ENCODE measurements at regions not wholly inside any gene's neighbourhood (a gene's known extent, or its start where the extent isn't known, plus 50 kb on each side); places are given as distances from the start of the nearest gene placed in this dataset.

DNA sequence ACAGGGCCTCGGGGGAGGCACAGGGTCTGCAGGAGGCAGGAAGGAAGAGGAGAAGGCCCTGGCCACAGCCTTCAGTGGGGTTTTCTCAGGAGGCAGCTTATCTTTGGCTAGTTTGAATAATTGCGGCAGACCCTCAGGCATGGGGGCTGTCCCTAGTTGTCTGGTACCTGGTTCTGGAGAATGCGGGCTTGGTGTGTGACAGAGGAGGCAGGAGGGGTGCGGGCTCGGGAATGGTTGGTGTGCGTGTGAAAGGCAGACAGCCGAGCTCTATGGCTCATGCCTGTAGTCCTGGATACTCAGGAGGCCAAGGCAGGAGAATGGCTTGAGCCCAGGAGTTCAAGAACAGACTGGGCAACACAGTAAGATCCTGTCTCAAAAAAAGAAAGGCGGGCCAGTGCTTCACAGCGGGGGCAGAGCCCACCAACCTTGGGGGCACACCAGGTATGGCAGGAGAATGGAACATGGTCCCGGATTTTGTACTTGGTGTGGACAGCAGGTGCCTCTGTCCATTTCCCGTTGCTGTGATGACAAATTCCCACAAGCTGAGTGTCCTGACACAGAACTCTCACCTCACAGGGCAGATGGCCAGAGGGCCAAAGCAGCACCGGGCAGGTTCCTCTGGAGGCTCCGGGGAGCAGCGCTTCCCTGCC is 640.6 kb downstream of the TBC1D22A start:
- TF ChIP-seq EZH2 (IDR thresholded peaks at IDR 0.05) (no peak), POLR2AphosphoS5 (IDR thresholded peaks at IDR 0.05; ENCODE audit: low read depth, low read length) (no peak)
- TF ChIP-seq, protein P1, sequence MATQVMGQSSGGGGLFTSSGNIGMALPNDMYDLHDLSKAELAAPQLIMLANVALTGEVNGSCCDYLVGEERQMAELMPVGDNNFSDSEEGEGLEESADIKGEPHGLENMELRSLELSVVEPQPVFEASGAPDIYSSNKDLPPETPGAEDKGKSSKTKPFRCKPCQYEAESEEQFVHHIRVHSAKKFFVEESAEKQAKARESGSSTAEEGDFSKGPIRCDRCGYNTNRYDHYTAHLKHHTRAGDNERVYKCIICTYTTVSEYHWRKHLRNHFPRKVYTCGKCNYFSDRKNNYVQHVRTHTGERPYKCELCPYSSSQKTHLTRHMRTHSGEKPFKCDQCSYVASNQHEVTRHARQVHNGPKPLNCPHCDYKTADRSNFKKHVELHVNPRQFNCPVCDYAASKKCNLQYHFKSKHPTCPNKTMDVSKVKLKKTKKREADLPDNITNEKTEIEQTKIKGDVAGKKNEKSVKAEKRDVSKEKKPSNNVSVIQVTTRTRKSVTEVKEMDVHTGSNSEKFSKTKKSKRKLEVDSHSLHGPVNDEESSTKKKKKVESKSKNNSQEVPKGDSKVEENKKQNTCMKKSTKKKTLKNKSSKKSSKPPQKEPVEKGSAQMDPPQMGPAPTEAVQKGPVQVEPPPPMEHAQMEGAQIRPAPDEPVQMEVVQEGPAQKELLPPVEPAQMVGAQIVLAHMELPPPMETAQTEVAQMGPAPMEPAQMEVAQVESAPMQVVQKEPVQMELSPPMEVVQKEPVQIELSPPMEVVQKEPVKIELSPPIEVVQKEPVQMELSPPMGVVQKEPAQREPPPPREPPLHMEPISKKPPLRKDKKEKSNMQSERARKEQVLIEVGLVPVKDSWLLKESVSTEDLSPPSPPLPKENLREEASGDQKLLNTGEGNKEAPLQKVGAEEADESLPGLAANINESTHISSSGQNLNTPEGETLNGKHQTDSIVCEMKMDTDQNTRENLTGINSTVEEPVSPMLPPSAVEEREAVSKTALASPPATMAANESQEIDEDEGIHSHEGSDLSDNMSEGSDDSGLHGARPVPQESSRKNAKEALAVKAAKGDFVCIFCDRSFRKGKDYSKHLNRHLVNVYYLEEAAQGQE (IDR thresholded peaks at IDR 0.05; ENCODE audit: low read depth) = no peak
